HEK293 (cell line): ENCODE measurements at regions not wholly inside any gene's neighbourhood (a gene's known extent, or its start where the extent isn't known, plus 50 kb on each side); places are given as distances from the start of the nearest gene placed in this dataset.

Source experiments
- CTCF ChIA-PET: fragments of 350-600 bp; formaldehyde crosslinking; extraction: SDS; loops from one replicate; lab custom pipeline; 2021; ENCODE audit warnings: antibody characterized with exemption; lab: Yijun Ruan, JAX
- POLR2A ChIA-PET: fragments of 300-600 bp; formaldehyde crosslinking; extraction: SDS; loops from one replicate; lab custom pipeline; 2020; ENCODE audit warnings: antibody characterized with exemption, inconsistent platforms; lab: Yijun Ruan, JAX
- H3K27ac ChIP-seq: fragments of 200-500 bp; sonication (Bioruptor generic); 2 replicates; pipeline ENCODE4 v1.5.1; 2014; ENCODE audit warnings: low read depth, low read length, control low read depth, inconsistent platforms; ENCODE audit errors: extremely low read depth
- H3K36me3 ChIP-seq, 2 experiments: fragments of 200-500 bp in 1 of 2; sonication (Bioruptor generic) in 1 of 2; 1 replicate in 1 of 2; 2 replicates in 1 of 2; pipeline ENCODE4 v1.5.1; 2014 to 2017; ENCODE audit warnings: inconsistent platforms in 2 of 2, low read length in 2 of 2; ENCODE audit not compliant: control insufficient read depth in 2 of 2, insufficient read depth in 1 of 2
- H3K4me1 ChIP-seq: fragments of 200-500 bp; sonication (Bioruptor generic); 2 replicates; pipeline ENCODE4 v1.5.1; 2014; ENCODE audit warnings: mild to moderate bottlenecking, low read length, inconsistent platforms; ENCODE audit not compliant: control insufficient read depth, insufficient read depth
- H3K4me3 ChIP-seq: 2 replicates; pipeline ENCODE4 v1.5.1; 2011; ENCODE audit warnings: low read depth, mild to moderate bottlenecking, control low read depth, low read length, moderate library complexity
- H3K9me3 ChIP-seq: fragments of 200-500 bp; sonication (Bioruptor generic); 2 replicates; pipeline ENCODE4 v1.5.1; 2014; ENCODE audit warnings: low read depth, low read length, inconsistent platforms; ENCODE audit not compliant: control insufficient read depth, insufficient read depth
- ELK4 ChIP-seq: IDR thresholded peaks from 2 replicates; pipeline ENCODE4 v1.6.1; 2011; ENCODE audit warnings: mild to moderate bottlenecking, low read depth, low read length, borderline replicate concordance
- HIC1 ChIP-seq: fragments of 450-650 bp; formaldehyde crosslinking; IDR thresholded peaks from 2 replicates; pipeline ENCODE4 v1.5.1; 2016; ENCODE audit warnings: missing biosample characterization, missing genetic modification characterization
- ZNF169 ChIP-seq: fragments of 450-650 bp; formaldehyde crosslinking; IDR thresholded peaks from 2 replicates; pipeline ENCODE4 v1.5.1; 2016; ENCODE audit warnings: missing biosample characterization, missing genetic modification characterization
- ZNF19 ChIP-seq: fragments of 450-650 bp; formaldehyde crosslinking; IDR thresholded peaks from 2 replicates; pipeline ENCODE4; 2016; ENCODE audit warnings: missing biosample characterization, missing genetic modification characterization, low read depth
- ZNF354C ChIP-seq: fragments of 450-650 bp; formaldehyde crosslinking; IDR thresholded peaks from 2 replicates; pipeline ENCODE4 v1.5.1; 2016; ENCODE audit warnings: missing biosample characterization, missing genetic modification characterization, low read depth, borderline replicate concordance
- ZNF398 ChIP-seq: fragments of 450-650 bp; formaldehyde crosslinking; IDR thresholded peaks from 2 replicates; pipeline ENCODE4 v1.5.1; 2017; ENCODE audit warnings: missing biosample characterization, missing genetic modification characterization
- ZNF404 ChIP-seq: fragments of 450-650 bp; formaldehyde crosslinking; IDR thresholded peaks from 2 replicates; pipeline ENCODE4 v1.5.1; 2017; ENCODE audit warnings: missing biosample characterization, missing genetic modification characterization
- ZNF791 ChIP-seq: fragments of 450-650 bp; formaldehyde crosslinking; IDR thresholded peaks from 2 replicates; pipeline ENCODE4 v1.5.1; 2016; ENCODE audit warnings: missing biosample characterization, missing genetic modification characterization
- ZXDB ChIP-seq: fragments of 450-650 bp; formaldehyde crosslinking; IDR thresholded peaks from 2 replicates; pipeline ENCODE4 v1.5.1; 2016; ENCODE audit warnings: missing biosample characterization, missing genetic modification characterization
- TF ChIP-seq, protein P1 (sequence below): fragments of 450-650 bp; formaldehyde crosslinking; IDR thresholded peaks from 2 replicates; pipeline ENCODE4 v1.5.1; 2016; ENCODE audit warnings: missing biosample characterization, missing genetic modification characterization
- TF ChIP-seq, protein P2 (sequence below): fragments of 450-650 bp; formaldehyde crosslinking; IDR thresholded peaks from 2 replicates; pipeline ENCODE4 v1.5.1; 2016; ENCODE audit warnings: missing biosample characterization, missing genetic modification characterization

- H3K4me1 ChIP-seq: no peaks in the 10 kb centered on the region
- H3K9me3 ChIP-seq: no peaks in the 10 kb centered on the region
- no peaks in the 10 kb centered on the region for H3K36me3 ChIP-seq
- no peak overlapping the region for H3K27ac ChIP-seq
- H3K4me3 ChIP-seq: no peak overlapping the region
- TF ChIP-seq, protein P1, sequence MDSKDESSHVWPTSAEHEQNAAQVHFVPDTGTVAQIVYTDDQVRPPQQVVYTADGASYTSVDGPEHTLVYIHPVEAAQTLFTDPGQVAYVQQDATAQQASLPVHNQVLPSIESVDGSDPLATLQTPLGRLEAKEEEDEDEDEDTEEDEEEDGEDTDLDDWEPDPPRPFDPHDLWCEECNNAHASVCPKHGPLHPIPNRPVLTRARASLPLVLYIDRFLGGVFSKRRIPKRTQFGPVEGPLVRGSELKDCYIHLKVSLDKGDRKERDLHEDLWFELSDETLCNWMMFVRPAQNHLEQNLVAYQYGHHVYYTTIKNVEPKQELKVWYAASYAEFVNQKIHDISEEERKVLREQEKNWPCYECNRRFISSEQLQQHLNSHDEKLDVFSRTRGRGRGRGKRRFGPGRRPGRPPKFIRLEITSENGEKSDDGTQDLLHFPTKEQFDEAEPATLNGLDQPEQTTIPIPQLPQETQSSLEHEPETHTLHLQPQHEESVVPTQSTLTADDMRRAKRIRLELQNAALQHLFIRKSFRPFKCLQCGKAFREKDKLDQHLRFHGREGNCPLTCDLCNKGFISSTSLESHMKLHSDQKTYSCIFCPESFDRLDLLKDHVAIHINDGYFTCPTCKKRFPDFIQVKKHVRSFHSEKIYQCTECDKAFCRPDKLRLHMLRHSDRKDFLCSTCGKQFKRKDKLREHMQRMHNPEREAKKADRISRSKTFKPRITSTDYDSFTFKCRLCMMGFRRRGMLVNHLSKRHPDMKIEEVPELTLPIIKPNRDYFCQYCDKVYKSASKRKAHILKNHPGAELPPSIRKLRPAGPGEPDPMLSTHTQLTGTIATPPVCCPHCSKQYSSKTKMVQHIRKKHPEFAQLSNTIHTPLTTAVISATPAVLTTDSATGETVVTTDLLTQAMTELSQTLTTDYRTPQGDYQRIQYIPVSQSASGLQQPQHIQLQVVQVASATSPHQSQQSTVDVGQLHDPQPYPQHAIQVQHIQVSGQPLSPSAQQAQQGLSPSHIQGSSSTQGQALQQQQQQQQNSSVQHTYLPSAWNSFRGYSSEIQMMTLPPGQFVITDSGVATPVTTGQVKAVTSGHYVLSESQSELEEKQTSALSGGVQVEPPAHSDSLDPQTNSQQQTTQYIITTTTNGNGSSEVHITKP: no peak
- TF ChIP-seq ZNF19 (no peak), ZNF169 (tag by site-specific recombination) (no peak), HIC1 (tag by site-specific recombination) (no peak), ZNF404 (tag by site-specific recombination) (no peak), ZXDB (no peak), ZNF398 (tag by site-specific recombination) (no peak), ZNF354C (tag by site-specific recombination) (no peak), ZNF791 (tag by site-specific recombination) (no peak)
- TF ChIP-seq, protein P2, sequence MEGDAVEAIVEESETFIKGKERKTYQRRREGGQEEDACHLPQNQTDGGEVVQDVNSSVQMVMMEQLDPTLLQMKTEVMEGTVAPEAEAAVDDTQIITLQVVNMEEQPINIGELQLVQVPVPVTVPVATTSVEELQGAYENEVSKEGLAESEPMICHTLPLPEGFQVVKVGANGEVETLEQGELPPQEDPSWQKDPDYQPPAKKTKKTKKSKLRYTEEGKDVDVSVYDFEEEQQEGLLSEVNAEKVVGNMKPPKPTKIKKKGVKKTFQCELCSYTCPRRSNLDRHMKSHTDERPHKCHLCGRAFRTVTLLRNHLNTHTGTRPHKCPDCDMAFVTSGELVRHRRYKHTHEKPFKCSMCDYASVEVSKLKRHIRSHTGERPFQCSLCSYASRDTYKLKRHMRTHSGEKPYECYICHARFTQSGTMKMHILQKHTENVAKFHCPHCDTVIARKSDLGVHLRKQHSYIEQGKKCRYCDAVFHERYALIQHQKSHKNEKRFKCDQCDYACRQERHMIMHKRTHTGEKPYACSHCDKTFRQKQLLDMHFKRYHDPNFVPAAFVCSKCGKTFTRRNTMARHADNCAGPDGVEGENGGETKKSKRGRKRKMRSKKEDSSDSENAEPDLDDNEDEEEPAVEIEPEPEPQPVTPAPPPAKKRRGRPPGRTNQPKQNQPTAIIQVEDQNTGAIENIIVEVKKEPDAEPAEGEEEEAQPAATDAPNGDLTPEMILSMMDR (tag by site-specific recombination): no peak
- TF ChIP-seq, all 188 proteins: peak for 0
- CTCF ChIA-PET: interaction anchor here (0.6 kb wide), 1 partner anchor 261 kb away, joined by 4 read pairs; no protein-coding TSS in a partner anchor
- POLR2A ChIA-PET: no interaction called here
Observed at GRCh38 chr10:121194696-121195523, 343.7 kb downstream of the WDR11 start.

- Histone ChIP-seq H3K9me3 (no peaks in the 10 kb centered on the region), H3K27ac (no peak overlapping the region), H3K4me3 (no peak overlapping the region), H3K36me3 (no peaks in the 10 kb centered on the region), H3K4me1 (no peaks in the 10 kb centered on the region)
- ChIA-PET POLR2A (no interaction called here), CTCF (interaction anchor here (0.6 to 0.7 kb wide), 2 partner anchors 260 to 469 kb away, joined by 4 read pairs; no protein-coding TSS in a partner anchor)
- TF ChIP-seq ELK4: no peak
Observed at GRCh38 chr10:121195524-121195910, 344.4 kb downstream of the WDR11 start.
